AG10803 (cell line): ENCODE measurements at regions not wholly inside any gene's neighbourhood (a gene's known extent, or its start where the extent isn't known, plus 50 kb on each side); places are given as distances from the start of the nearest gene placed in this dataset.

Source experiments
- DNase-seq: peaks from one replicate; pipeline ENCODE4 v3.0.0; 2010; ENCODE audit warnings: low read depth
- H3K4me3 ChIP-seq: 2 replicates; pipeline ENCODE4 v1.5.1; 2011; ENCODE audit warnings: mild to moderate bottlenecking, low read length, control low read depth
- CTCF ChIP-seq: conservative IDR thresholded peaks from 2 replicates; pipeline ENCODE4 v1.5.1; 2011; ENCODE audit warnings: mild to moderate bottlenecking, low read length, control low read depth, inconsistent platforms

GRCh38 chr3:15978801-15979200 is 181.0 kb upstream of the ANKRD28 start:
- H3K4me3 ChIP-seq: no peak overlapping the region

GRCh38 chr3:15979495-15979894 is 181.7 kb upstream of the ANKRD28 start:
- TF ChIP-seq CTCF: no peak
- peak; percentile 72 for DNase-seq

More at GRCh38 chr3:15978801-15979200, 181.0 kb upstream of the ANKRD28 start:
- no peak for TF ChIP-seq CTCF
- no peak for DNase-seq

GRCh38 chr3:15979900-15980299 is 182.1 kb upstream of the ANKRD28 start:
- TF ChIP-seq CTCF: no peak
- DNase-seq: no peak
- no peak overlapping the region for H3K4me3 ChIP-seq

More at GRCh38 chr3:15979495-15979894, 181.7 kb upstream of the ANKRD28 start:
- H3K4me3 ChIP-seq: no peak overlapping the region

- no peak for TF ChIP-seq CTCF
- H3K4me3 ChIP-seq: peak overlapping the region; percentile 53
- no peak for DNase-seq
Measured at GRCh38 chr3:15982243-15982642, 184.5 kb upstream of the ANKRD28 start.

GRCh38 chr3:15982667-15983196 is 185.0 kb upstream of the ANKRD28 start:
- no peak for TF ChIP-seq CTCF
- DNase-seq: peak; percentile 96
- H3K4me3 ChIP-seq: peak overlapping the region; percentile 53

- DNase-seq: peak; percentile 94
- H3K4me3 ChIP-seq: peak overlapping the region; percentile 53
- TF ChIP-seq CTCF: no peak
Measured at GRCh38 chr3:15983232-15983631, 185.5 kb upstream of the ANKRD28 start.

GRCh38 chr3:15983693-15984092 is 185.9 kb upstream of the ANKRD28 start:
- peak; percentile 43 for DNase-seq
- TF ChIP-seq CTCF: no peak
- peak overlapping the region; percentile 53 for H3K4me3 ChIP-seq
